OCI-LY7 (cell line): ENCODE measurements at regions not wholly inside any gene's neighbourhood (a gene's known extent, or its start where the extent isn't known, plus 50 kb on each side); places are given as distances from the start of the nearest gene placed in this dataset.

Source experiments
- EZH2phosphoT487 ChIP-seq: fragments of 200-600 bp; sonication (generic); IDR thresholded peaks from 2 replicates; pipeline ENCODE4 v1.6.1; 2018; ENCODE audit warnings: low read depth, borderline replicate concordance, mild to moderate bottlenecking, mixed run types, antibody characterized with exemption, low read length, moderate library complexity, mixed read lengths
- TF ChIP-seq, protein P1 (sequence below): fragments of 200-600 bp; sonication (generic); conservative IDR thresholded peaks from 2 replicates; pipeline ENCODE4 v1.5.1; 2014; ENCODE audit warnings: mild to moderate bottlenecking, antibody characterized with exemption, low read length, moderate library complexity, mixed read lengths

DNA sequence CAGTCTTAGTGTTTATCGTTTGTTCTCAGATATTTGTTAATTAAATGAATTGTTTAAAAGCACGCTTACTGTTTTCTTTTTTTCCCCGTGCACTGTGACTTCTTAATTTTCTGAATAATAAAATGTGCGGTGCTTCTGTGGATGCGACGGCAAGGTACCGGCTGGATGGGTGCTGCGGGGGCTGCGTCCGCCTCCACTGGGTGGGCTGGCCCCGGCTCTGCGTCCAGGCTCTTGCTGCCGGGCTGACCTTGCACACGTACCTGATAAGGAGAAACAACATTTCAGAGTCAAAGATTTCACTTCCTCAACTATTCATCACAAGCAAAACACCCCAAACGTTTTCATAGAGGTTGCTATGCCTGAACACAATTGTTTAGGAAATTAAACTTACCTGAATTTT is 404.0 kb upstream of the IRX1 start:
- TF ChIP-seq, protein P1, sequence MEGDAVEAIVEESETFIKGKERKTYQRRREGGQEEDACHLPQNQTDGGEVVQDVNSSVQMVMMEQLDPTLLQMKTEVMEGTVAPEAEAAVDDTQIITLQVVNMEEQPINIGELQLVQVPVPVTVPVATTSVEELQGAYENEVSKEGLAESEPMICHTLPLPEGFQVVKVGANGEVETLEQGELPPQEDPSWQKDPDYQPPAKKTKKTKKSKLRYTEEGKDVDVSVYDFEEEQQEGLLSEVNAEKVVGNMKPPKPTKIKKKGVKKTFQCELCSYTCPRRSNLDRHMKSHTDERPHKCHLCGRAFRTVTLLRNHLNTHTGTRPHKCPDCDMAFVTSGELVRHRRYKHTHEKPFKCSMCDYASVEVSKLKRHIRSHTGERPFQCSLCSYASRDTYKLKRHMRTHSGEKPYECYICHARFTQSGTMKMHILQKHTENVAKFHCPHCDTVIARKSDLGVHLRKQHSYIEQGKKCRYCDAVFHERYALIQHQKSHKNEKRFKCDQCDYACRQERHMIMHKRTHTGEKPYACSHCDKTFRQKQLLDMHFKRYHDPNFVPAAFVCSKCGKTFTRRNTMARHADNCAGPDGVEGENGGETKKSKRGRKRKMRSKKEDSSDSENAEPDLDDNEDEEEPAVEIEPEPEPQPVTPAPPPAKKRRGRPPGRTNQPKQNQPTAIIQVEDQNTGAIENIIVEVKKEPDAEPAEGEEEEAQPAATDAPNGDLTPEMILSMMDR: no peak
- TF ChIP-seq EZH2phosphoT487: no peak
